GM19395 (cell line): ENCODE measurements at regions not wholly inside any gene's neighbourhood (a gene's known extent, or its start where the extent isn't known, plus 50 kb on each side); places are given as distances from the start of the nearest gene placed in this dataset.

Experiments used
- ATAC-seq: cut with Tn5 transposase; IDR thresholded peaks from one replicate; pipeline ENCODE4 v1.9.1; 2021; ENCODE audit warnings: mild to moderate bottlenecking, moderate library complexity; ENCODE audit not compliant: unreplicated experiment

DNA sequence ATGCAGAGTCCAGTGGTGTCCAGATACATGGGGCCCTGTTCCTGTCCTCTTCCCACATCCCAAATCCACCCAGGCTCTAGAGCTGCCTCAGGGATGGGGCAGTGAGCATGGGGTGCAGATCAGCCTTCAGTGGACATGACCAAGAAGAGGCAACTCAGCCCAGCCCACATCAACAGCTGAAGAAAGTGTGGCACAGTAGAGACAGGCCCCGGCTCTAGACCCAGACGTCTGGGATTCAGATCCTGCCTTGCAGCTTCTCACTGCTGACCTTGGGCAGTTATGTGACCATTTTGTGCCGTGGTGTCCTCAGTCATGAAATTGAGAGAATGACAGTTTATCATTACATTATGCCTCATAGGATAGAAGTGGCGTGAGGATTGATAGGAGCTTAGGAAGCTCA, 54.6 kb upstream of the CST7 start:
- no peak for ATAC-seq

DNA sequence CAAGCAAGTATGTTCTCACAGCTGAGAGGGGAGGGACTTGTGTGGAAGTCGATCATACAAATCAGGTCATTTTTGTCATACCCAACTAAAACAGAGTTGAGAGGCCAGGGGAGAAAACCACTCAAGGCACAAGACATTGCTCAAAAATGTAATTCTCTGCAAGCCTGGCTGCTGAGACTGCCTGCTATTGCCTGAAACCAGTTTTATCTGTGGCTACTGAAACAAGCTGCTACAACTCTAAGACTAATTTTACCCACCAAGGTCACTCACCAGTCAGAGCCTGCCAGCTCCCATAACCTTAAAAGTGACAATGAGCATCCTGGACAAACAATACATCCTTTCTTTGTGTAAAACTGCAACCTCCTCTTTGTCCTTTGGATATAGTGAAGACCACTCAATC, 54.1 kb upstream of the CST7 start:
- no peak for ATAC-seq

- ATAC-seq = no peak
Measured at GRCh38 chr20:24895431-24895830, 53.6 kb upstream of the CST7 start.

DNA sequence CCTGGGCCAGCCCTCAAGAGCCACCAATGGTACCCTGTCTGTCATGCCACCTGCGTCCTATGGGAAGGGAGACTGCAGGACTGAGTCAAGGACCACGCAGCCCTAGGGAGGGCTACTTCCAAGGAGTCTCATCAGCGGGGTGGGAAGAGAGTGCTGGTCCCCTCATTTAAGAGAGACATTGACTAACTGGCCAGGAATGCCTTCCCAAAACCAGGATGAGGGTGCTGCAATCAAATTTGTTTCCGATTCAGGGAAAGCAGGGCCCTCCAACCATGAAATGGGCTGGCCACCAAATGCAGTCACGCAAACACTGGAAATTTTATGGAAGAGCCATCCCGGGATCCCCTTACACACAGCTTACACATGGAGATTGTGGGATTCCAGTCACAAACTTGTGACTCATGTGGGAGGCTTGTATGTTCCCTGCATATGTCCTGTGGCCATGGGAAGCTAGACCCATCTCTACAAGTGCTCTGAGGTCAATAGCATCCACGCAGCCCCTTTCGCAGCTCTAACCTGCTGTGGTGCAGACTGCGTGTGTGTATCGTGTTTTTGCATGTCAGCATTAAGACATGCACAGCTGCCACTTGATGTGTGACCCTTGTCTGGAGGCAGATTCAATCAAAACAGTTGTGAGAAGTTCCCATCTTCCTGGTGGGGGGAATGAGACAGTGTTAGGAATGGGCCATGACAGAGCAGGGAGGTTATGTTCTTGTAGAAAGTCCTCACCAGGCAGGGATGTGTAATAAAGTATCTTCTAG, 53.0 kb upstream of the CST7 start:
- no peak for ATAC-seq

DNA sequence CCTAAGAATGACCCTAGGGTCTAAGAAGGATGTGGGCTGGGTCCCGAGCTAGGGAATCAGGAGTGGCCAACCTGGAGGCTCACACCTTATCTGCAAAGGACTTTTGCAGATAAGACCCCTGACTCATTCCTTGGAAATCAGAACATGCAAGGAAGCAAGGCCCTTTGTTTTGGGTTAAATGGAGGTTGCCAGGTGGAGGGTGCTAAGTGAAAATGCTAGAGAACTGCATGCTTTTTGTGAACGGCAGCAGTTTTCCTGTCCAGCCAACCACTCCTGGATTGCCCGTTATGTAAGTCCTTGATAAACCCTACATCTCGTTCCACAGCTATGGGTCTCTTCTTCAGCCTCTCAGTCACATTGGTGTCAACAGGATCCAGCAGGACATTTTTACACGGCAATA, 52.1 kb upstream of the CST7 start:
- no peak for ATAC-seq

GRCh38 chr20:24897974-24898373, 51.1 kb upstream of the CST7 start:
- ATAC-seq = no peak

- no peak for ATAC-seq
Measured at GRCh38 chr20:24899153-24899552, 49.9 kb upstream of the CST7 start.
